Prostate gland (tissue), 2 donors: ENCODE measurements at regions not wholly inside any gene's neighbourhood (a gene's known extent, or its start where the extent isn't known, plus 50 kb on each side); places are given as distances from the start of the nearest gene placed in this dataset.

Source experiments
- DNase-seq: peaks from one replicate; pipeline ENCODE4 v3.0.0-alpha.2; 2019; ENCODE audit warnings: low spot score
- H3K27ac ChIP-seq, 2 donors: fragments of 200-600 bp; sonication (generic); 2 replicates each; pipeline ENCODE4 v1.5.1; 2017 to 2019
- H3K27me3 ChIP-seq: fragments of 200-600 bp; sonication (generic); replicated peaks from 2 replicates; pipeline ENCODE4 v1.5.1; 2019; ENCODE audit not compliant: insufficient read depth
- H3K36me3 ChIP-seq, 2 donors: fragments of 200-600 bp; sonication (generic); 1 replicate in 1 of 2; 2 replicates in 1 of 2; pipeline versions ENCODE4 v1.5.1 to v1.8.1; 2017 to 2019
- H3K4me1 ChIP-seq: fragments of 200-600 bp; sonication (generic); replicated peaks from 2 replicates; pipeline ENCODE4 v1.5.1; 2019
- H3K4me3 ChIP-seq, 2 donors: fragments of 200-600 bp; sonication (generic); 2 replicates each; pipeline ENCODE4 v1.5.1; 2017 to 2019
- H3K9me3 ChIP-seq: fragments of 200-600 bp; sonication (generic); 2 replicates; pipeline ENCODE4 v1.5.1; 2017
- CTCF ChIP-seq, 4 experiments: fragments of 200-600 bp in 2 of 4; fragments of 450-650 bp in 2 of 4; sonication (generic) in 2 of 4; IDR thresholded peaks; 1 replicate in 3 of 4; 2 replicates in 1 of 4; pipeline ENCODE4 v1.5.1; 2016 to 2019; ENCODE audit warnings: antibody characterized with exemption in 4 of 4, mild to moderate bottlenecking in 2 of 4, moderate library complexity in 2 of 4
- POLR2A ChIP-seq: fragments of 450-650 bp; IDR thresholded peaks from one replicate; pipeline ENCODE4 v1.6.1; 2016; ENCODE audit warnings: antibody characterized with exemption, mild to moderate bottlenecking
- POLR2AphosphoS5 ChIP-seq: sonication (generic); formaldehyde crosslinking; IDR thresholded peaks from one replicate; pipeline ENCODE4 v1.6.1; 2017; ENCODE audit warnings: antibody characterized with exemption
- WGBS: methylation state at CpG from one replicate; pipeline ENCODE4 v1.1.5; 2018; 5-methylcytosine and 5-hydroxymethylcytosine counted together
- intact Hi-C: fragments of 100-400 bp; cut with DNase I; formaldehyde crosslinking; loops from one replicate; pipeline ENCODE4 v1.14.2; 2022

- intact Hi-C loops, result no loop called here
- TF ChIP-seq POLR2AphosphoS5 (no peak), CTCF (IDR thresholded peaks at IDR 0.05) (no peak), POLR2A (no peak)
- Histone ChIP-seq H3K4me1 (no peaks in the 10 kb centered on the region), H3K27me3 (no peaks in the 10 kb centered on the region), H3K4me3 (no peak overlapping the region), H3K9me3 (no peaks in the 10 kb centered on the region), H3K27ac (no peak overlapping the region), H3K36me3 (no peaks in the 10 kb centered on the region)
- 93% methylated on average over 5 of the region's 5 CpGs for WGBS
- DNase-seq, result no peak
Observed at GRCh38 chr11:97610854-97611253, 1221.0 kb downstream of the JRKL start.

- H3K9me3 ChIP-seq, result no peaks in the 10 kb centered on the region
- no peaks in the 10 kb centered on the region for H3K27me3 ChIP-seq
- H3K36me3 ChIP-seq, result no peaks in the 10 kb centered on the region
- intact Hi-C loops, result no loop called here
- WGBS, result 96% methylated on average over 10 of the region's 10 CpGs
- TF ChIP-seq CTCF (IDR thresholded peaks at IDR 0.05) (no peak), POLR2AphosphoS5 (no peak), POLR2A (no peak)
- H3K4me1 ChIP-seq, result no peaks in the 10 kb centered on the region
- DNase-seq, result no peak
- no peak overlapping the region for H3K4me3 ChIP-seq
- H3K27ac ChIP-seq, result no peak overlapping the region
Observed at GRCh38 chr11:97611345-97611744, 1221.5 kb downstream of the JRKL start.

DNA sequence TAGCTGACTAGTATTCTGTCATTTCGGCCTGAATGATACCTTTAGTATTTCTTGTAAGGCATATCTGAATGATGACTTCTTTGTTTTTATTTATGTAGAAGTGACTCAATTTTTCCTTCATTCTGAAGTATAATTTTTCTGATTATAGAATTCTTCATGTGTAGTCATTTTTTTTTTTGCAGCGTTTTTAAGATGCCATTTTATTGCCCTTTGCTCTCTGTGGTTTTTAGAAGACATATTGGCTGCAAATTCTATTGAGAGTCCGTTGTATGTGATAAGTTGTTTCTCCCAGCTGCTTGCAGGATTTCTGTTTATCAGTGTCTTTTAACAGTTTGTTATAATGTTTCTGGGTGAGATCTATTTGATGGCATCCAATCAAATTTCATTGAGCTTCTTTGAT is 1224.8 kb downstream of the JRKL start:
- Histone ChIP-seq H3K9me3 (no peaks in the 10 kb centered on the region), H3K4me1 (no peaks in the 10 kb centered on the region), H3K27me3 (no peaks in the 10 kb centered on the region), H3K4me3 (no peak overlapping the region), H3K36me3 (no peaks in the 10 kb centered on the region), H3K27ac (no peak overlapping the region)
- intact Hi-C loops, result no loop called here
- 60% methylated on average over 3 of the region's 3 CpGs for WGBS
- no peak for DNase-seq
- TF ChIP-seq POLR2AphosphoS5 (no peak), CTCF (IDR thresholded peaks at IDR 0.05) (no peak), POLR2A (no peak)

- intact Hi-C loops, result no loop called here
- WGBS, result 61% methylated on average over 4 of the region's 4 CpGs
- no peaks in the 10 kb centered on the region for H3K27me3 ChIP-seq
- no peaks in the 10 kb centered on the region for H3K4me1 ChIP-seq
- no peak overlapping the region for H3K4me3 ChIP-seq
- H3K36me3 ChIP-seq, result no peaks in the 10 kb centered on the region
- TF ChIP-seq POLR2A, result no peak
- no peak for TF ChIP-seq CTCF (IDR thresholded peaks at IDR 0.05)
- no peak for TF ChIP-seq POLR2AphosphoS5
- DNase-seq, result no peak
- no peak overlapping the region for H3K27ac ChIP-seq
- no peaks in the 10 kb centered on the region for H3K9me3 ChIP-seq
Observed at GRCh38 chr11:97615546-97615945, 1225.7 kb downstream of the JRKL start.

GRCh38 chr11:97617031-97617430 is 1227.2 kb downstream of the JRKL start:
- WGBS, result 98% methylated on average over 3 of the region's 3 CpGs
- TF ChIP-seq CTCF (IDR thresholded peaks at IDR 0.05) (no peak), POLR2AphosphoS5 (no peak), POLR2A (no peak)
- Histone ChIP-seq H3K36me3 (no peaks in the 10 kb centered on the region), H3K9me3 (no peaks in the 10 kb centered on the region), H3K4me1 (no peaks in the 10 kb centered on the region), H3K27ac (no peak overlapping the region), H3K4me3 (no peak overlapping the region), H3K27me3 (no peaks in the 10 kb centered on the region)
- DNase-seq, result no peak
- intact Hi-C loops, result no loop called here
